Type B pancreatic cell (in vitro differentiated cells): ENCODE measurements at regions not wholly inside any gene's neighbourhood (a gene's known extent, or its start where the extent isn't known, plus 50 kb on each side); places are given as distances from the start of the nearest gene placed in this dataset.

ENCODE experiments used
- DNase-seq: peaks from one replicate; pipeline ENCODE4 v3.0.0; 2021; ENCODE audit warnings: mixed read lengths; ENCODE audit not compliant: unreplicated experiment; ENCODE audit errors: extremely low spot score
- H3K27ac Mint-ChIP-seq: 2 replicates; pipeline ENCODE4 v1.8.0; 2021; ENCODE audit warnings: mild to moderate bottlenecking, mixed read lengths
- H3K27me3 Mint-ChIP-seq: 2 replicates; pipeline ENCODE4 v1.8.0; 2021; ENCODE audit warnings: mixed read lengths
- H3K36me3 Mint-ChIP-seq: 2 replicates; pipeline ENCODE4 v1.8.0; 2021; ENCODE audit warnings: mixed read lengths
- H3K4me1 Mint-ChIP-seq: one replicate; pipeline ENCODE4 v1.8.0; 2021; ENCODE audit warnings: mixed read lengths; ENCODE audit not compliant: unreplicated experiment
- H3K4me3 Mint-ChIP-seq: 2 replicates; pipeline ENCODE4 v1.8.0; 2021; ENCODE audit warnings: mild to moderate bottlenecking, mixed read lengths
- H3K9me3 Mint-ChIP-seq: 2 replicates; pipeline ENCODE4 v1.8.0; 2021; ENCODE audit warnings: mixed read lengths
- TF ChIP-seq, protein P1 (sequence below): fragments of 200-600 bp; sonication (generic); conservative IDR thresholded peaks from 2 replicates; pipeline ENCODE4 v1.5.0; 2021; ENCODE audit warnings: antibody characterized with exemption, mild to moderate bottlenecking

DNA sequence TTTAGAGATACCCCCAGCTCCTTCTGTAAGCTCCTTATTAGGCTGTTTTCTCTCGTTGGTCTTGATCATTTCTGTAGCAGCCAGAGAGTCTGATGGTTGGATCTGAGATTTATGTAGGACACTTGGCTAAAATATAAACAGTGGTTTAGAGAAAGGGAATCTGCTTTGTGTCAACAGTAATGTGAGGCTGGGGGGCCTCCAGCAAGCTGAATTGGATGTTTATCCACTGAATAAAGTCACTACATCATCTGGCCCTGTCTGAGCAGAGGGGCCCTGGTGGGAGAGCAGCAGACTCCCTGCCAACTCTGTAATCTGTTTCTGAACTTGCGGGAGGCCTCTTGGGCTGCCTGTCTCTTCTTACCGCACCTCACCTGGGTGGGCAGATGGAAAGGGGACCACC, 328.5 kb upstream of the PLET1 start:
- Mint-ChIP-seq H3K27me3 (peaks cover 8% of the 10 kb centered on the region), H3K4me3 (no peak overlapping the region), H3K4me1 (peaks cover 40% of the 10 kb centered on the region), H3K9me3 (no peaks in the 10 kb centered on the region), H3K27ac (no peak overlapping the region), H3K36me3 (no peaks in the 10 kb centered on the region)
- no peak for DNase-seq
- TF ChIP-seq, protein P1, sequence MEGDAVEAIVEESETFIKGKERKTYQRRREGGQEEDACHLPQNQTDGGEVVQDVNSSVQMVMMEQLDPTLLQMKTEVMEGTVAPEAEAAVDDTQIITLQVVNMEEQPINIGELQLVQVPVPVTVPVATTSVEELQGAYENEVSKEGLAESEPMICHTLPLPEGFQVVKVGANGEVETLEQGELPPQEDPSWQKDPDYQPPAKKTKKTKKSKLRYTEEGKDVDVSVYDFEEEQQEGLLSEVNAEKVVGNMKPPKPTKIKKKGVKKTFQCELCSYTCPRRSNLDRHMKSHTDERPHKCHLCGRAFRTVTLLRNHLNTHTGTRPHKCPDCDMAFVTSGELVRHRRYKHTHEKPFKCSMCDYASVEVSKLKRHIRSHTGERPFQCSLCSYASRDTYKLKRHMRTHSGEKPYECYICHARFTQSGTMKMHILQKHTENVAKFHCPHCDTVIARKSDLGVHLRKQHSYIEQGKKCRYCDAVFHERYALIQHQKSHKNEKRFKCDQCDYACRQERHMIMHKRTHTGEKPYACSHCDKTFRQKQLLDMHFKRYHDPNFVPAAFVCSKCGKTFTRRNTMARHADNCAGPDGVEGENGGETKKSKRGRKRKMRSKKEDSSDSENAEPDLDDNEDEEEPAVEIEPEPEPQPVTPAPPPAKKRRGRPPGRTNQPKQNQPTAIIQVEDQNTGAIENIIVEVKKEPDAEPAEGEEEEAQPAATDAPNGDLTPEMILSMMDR, result no peak

GRCh38 chr11:112590764-112591163, 330.1 kb upstream of the PLET1 start:
- no peak overlapping the region for H3K27ac Mint-ChIP-seq
- H3K27me3 Mint-ChIP-seq, result peaks cover 8% of the 10 kb centered on the region

DNA sequence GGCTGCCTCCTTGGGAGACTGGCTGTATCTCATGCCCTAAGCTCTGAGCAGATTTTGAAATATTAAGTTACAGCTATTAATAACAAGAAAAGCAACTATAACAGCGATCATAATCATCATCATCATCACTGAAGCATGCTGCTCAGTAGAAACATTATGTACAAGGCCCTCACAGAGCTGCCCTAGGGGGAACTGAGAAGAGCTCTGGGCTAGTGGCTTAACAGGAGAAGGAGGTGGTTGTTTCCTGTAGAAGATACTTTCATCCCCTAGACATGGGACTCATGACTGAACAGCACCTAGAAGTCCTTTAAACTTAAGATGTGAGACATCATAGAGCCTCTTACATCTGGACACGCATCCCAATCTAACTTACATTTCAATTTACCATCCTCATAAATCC, 332.8 kb upstream of the PLET1 start:
- H3K27ac Mint-ChIP-seq, result no peak overlapping the region
- TF ChIP-seq, protein P1, result no peak

More at GRCh38 chr11:112590764-112591163, 330.1 kb upstream of the PLET1 start:
- TF ChIP-seq, protein P1, result no peak
- Mint-ChIP-seq H3K36me3 (no peaks in the 10 kb centered on the region), H3K4me3 (no peak overlapping the region), H3K9me3 (no peaks in the 10 kb centered on the region), H3K4me1 (peaks cover 40% of the 10 kb centered on the region)
- no peak for DNase-seq

DNA sequence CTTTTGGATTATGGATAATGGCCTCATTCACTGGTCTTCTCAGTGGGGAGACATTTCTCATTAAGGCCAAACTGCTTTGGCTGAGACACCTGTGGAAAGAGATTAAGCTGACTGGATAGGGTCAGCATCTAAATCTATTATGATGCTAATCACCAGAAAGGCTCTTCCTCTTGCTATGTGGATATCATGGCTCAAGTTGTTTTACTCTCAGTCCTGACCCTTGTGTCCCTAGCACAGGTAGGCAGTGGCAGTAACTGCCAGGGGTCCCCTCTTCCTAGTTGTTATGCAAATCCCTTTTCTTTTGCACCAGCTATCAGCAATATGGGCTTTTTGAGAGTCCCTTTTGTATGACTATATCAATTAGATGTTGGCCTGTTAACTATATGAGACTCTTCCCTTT, 335.7 kb upstream of the PLET1 start:
- TF ChIP-seq, protein P1, result no peak
- Mint-ChIP-seq H3K27me3 (peaks cover 4% of the 10 kb centered on the region), H3K4me1 (no peaks in the 10 kb centered on the region), H3K9me3 (no peaks in the 10 kb centered on the region), H3K4me3 (no peak overlapping the region), H3K36me3 (no peaks in the 10 kb centered on the region), H3K27ac (no peak overlapping the region)
- DNase-seq, result no peak

More for the DNA sequence above, 332.8 kb upstream of the PLET1 start:
- no peak for DNase-seq
- Mint-ChIP-seq H3K4me1 (peaks cover 22% of the 10 kb centered on the region), H3K9me3 (no peaks in the 10 kb centered on the region), H3K27me3 (peaks cover 4% of the 10 kb centered on the region), H3K36me3 (no peaks in the 10 kb centered on the region), H3K4me3 (no peak overlapping the region)

- no peak overlapping the region for H3K4me3 Mint-ChIP-seq
- no peaks in the 10 kb centered on the region for H3K9me3 Mint-ChIP-seq
- no peak overlapping the region for H3K27ac Mint-ChIP-seq
- H3K27me3 Mint-ChIP-seq, result peaks cover 4% of the 10 kb centered on the region
- no peak for DNase-seq
- H3K4me1 Mint-ChIP-seq, result no peaks in the 10 kb centered on the region
- TF ChIP-seq, protein P1, result no peak
- no peaks in the 10 kb centered on the region for H3K36me3 Mint-ChIP-seq
Measured at GRCh38 chr11:112597286-112597790, 336.7 kb upstream of the PLET1 start.

DNA sequence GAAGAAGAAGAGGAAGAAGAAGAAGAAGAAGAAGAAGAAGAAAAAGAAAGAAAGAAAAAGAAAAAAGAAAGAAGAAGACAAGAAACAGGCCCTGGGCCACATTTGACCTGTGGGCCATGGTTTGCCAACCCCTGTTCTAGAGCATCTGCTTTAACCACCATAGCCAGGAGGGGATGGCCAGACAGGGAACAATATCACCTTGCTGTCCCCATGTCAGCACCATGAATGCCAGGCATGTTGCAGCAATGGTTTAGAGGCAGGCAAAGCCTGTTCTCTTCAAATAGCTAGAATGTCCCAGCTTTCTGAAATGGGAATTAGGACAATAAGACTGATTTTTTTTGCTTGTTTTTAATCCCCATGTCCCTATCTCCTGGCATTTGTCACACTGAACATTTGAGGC, 338.6 kb upstream of the PLET1 start:
- H3K36me3 Mint-ChIP-seq, result no peaks in the 10 kb centered on the region
- no peaks in the 10 kb centered on the region for H3K27me3 Mint-ChIP-seq
- H3K9me3 Mint-ChIP-seq, result no peaks in the 10 kb centered on the region
- TF ChIP-seq, protein P1, result no peak
- H3K4me1 Mint-ChIP-seq, result no peaks in the 10 kb centered on the region
- no peak overlapping the region for H3K4me3 Mint-ChIP-seq
- H3K27ac Mint-ChIP-seq, result no peak overlapping the region
- DNase-seq, result no peak
